Spleen (tissue), 7 donors: ENCODE measurements at regions not wholly inside any gene's neighbourhood (a gene's known extent, or its start where the extent isn't known, plus 50 kb on each side); places are given as distances from the start of the nearest gene placed in this dataset.

Source experiments
- CTCF ChIP-seq, 11 experiments: fragments of 200-600 bp in 7 of 11; fragments of 450-650 bp in 4 of 11; sonication (generic) in 4 of 11; IDR thresholded peaks in 8 of 11; conservative IDR thresholded peaks in 3 of 11; 1 replicate in 7 of 11; 2 replicates in 4 of 11; pipeline versions ENCODE4 v1.4.0 to v1.8.0; 2016 to 2021; ENCODE audit warnings: antibody characterized with exemption in 11 of 11, inconsistent platforms in 4 of 11, mild to moderate bottlenecking in 1 of 11
- POLR2A ChIP-seq, 3 donors: fragments of 450-650 bp; IDR thresholded peaks; one replicate each; pipeline ENCODE4 v1.5.1; 2017; ENCODE audit warnings: antibody characterized with exemption in 3 of 3, mild to moderate bottlenecking in 1 of 3
- POLR2AphosphoS5 ChIP-seq, 3 donors: sonication (generic); formaldehyde crosslinking; IDR thresholded peaks; one replicate each; pipeline ENCODE4 v1.5.1; 2017; ENCODE audit warnings: antibody characterized with exemption in 3 of 3
- donor health status: DM: no; HTN: no; CAD: no; lungs with moderate emphysema.
- donor health status: DM: no; HTN: no; CAD: no.
- donor health status: DM: no; HTN: no; CAD: no.

GRCh38 chr12:66751432-66752113, 72.7 kb upstream of the GRIP1 start:
- TF ChIP-seq CTCF (IDR thresholded peaks at IDR 0.05 in 8 of 11, conservative IDR thresholded peaks at IDR 0.05 in 3 of 11) (no peak), POLR2A (IDR thresholded peaks at IDR 0.05) (no peak), POLR2AphosphoS5 (IDR thresholded peaks at IDR 0.05) (no peak)
